GM21737 (cell line): ENCODE measurements at regions not wholly inside any gene's neighbourhood (a gene's known extent, or its start where the extent isn't known, plus 50 kb on each side); places are given as distances from the start of the nearest gene placed in this dataset.
"Not testable (repeated sequence)": the region's sequence is repeated elsewhere in the genome, so short reads cannot be mapped to it uniquely, and the experiment has no call there.

ENCODE experiments used
- ATAC-seq: cut with Tn5 transposase; IDR thresholded peaks from one replicate; pipeline ENCODE4 v1.9.1; 2021; ENCODE audit warnings: mild to moderate bottlenecking, moderate library complexity; ENCODE audit not compliant: unreplicated experiment

DNA sequence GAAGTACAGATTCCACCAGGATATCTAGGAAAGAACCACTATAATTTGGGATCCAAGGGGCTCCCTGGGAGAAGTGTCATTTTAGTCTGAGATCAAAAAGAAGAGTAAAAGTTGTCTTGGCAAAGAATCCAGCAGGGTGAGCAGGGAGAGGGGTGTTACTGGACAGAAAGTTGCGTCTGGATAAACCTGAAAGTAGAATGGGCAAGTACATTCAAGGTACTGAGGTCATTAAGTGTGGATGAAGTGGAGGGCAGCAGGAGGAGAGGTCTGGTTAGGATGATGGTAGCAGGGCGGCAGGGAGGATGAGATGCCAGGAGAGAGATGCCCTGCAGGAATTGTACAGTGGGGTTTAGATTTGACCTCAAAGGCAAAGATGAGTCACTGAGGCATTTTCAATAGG, 253.3 kb downstream of the KLF13 start:
- ATAC-seq: no peak

DNA sequence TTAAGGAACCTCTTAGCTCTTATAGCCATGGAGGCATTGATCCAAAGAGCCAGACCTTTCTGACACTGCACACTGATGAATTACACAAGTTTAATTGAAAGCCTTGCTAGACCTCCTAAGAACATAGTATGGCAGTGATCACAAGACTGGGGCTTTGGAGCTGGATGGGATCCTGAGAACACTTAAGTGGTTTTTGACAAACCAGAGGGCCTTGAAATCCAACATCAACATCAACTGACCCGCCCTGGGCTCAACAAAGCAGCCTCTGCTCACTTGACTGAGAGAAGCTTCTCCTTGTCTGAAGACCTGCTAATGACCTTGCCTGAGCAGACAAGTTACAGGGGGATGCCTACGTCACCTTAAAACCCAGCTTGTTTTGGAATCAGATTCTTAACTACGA, 257.6 kb downstream of the KLF13 start:
- ATAC-seq: no peak

DNA sequence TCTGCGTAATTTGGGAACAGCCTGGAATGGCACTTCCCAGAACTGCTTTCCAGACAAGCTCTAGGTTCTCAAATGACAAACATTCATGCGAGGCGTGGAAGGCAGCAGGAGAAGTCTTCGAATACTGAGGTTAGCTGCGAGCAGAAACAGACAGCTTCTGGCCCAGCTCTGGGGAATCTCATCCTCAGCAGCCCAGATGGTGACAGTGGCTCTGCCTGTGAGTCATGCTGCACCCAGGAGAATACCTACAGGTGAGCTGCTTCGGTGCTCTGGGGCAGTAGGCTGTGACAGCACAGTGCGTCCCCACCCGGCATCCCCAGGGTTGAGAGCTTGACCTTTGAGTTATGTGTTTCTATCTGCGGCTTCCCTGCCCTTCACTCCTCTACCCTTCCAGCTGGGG, 258.6 kb downstream of the KLF13 start:
- no peak for ATAC-seq

DNA sequence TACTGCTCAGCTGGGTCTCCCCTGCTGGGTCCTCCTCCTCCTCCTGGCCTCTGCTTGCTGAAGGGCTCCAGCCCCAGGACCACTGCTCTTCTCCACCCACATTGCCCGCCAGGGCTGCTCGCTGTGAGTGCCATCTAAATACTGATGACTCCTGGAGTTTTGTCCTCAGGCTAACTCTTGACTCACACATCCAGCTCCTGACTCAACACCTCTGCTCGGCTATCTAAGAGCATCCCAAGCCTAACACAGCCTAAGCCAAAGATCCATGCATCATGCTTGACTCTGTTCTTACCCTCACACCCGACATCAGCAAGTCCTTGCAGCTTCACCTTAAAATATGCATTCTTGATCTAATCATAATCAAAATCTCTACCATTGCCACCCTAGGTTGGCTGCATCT, 260.2 kb downstream of the KLF13 start:
- no peak for ATAC-seq

DNA sequence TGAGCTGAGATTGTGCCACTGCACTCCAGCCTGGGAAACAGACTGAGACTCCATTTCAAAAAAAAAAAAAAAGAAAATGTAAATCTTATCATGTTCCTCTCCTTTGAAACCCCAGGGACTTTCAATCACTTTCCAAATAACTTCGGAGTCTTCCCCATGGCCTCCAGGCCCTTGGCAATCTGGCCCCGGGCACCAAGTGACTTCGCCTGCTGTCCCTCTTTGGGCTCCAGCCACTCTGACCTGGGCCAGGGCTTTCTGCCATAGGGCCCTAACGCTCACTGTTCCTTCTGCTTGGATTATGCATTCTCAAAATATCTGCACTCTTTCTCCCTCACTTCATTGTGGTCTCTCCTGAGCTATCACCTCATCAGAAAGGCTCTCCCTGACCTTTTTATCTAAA, 260.9 kb downstream of the KLF13 start:
- ATAC-seq: no peak

DNA sequence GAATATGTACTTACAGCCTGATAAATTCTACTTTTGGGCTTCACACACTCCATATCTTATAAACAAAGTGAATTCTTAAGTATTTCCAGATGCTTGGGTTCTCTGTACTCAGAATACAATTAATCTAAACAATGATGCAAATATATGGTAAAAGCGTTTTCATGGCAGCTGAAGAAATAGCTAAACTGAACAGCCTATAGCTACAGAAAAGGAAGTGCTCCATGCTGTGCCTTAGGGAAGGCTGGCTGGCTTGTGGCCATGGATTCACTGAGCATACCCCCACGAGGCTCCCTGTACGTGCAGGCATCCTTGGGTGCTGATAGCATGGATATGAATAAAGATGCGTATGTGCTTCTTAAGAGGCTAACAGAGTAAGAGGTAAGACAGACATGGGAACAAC, 264.0 kb downstream of the KLF13 start:
- ATAC-seq: no peak

DNA sequence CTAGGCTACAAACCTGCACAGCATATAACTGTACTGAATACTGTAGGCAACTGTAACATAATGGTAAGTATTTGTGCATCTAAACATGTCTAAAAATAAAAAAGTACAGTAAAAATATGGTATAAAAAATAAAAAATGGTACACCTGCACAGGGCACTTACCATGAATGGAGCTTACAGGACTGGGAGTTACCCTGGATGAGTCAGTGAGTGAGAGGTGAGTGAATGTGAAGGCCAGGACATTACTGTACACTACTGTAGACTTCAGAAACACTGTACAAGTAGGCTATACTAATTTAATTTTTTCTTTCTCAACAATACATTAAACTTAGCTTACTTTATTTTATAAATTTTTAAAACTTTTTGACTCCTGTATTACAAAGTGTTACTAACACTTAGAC, 265.3 kb downstream of the KLF13 start:
- ATAC-seq: no peak

DNA sequence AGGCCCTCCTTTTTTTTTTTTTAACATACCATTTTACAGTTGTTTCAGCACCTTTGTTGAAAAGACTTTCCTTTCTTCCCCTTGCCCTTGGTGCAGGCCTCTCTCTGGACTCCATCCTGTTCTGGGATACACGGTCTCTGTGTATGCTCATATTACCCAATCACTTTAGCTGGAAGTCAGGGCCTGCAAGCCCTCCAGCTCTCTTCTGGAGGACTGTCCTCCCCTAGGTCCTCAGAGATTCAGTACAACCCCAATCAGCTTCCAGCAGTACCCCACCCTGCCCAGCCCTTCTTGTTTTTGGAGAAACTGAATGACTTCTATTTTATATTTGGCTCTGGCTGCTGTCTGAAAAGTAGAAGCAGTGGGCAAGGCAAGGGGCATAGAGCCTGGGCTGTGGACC, 270.8 kb downstream of the KLF13 start:
- ATAC-seq: no peak

DNA sequence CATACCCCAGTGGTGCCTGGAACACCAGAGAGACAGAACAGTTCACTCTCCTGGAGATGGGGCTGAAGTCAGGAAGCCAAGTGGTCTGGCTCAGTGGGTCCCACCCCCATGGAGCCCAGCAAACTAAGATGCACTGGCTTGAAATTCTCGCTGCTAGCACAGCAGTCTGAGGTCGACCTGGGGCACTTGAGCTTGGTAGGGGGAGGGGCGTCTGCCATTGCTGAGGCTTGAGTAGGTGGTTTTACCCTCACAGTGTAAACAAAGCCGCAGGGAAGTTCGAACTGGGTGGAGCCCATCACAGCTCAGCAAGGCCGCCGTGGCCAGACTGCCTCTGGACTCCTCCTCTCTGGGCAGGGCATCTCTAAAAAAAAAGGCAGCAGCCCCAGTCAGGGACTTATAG, 272.0 kb downstream of the KLF13 start:
- no peak for ATAC-seq

DNA sequence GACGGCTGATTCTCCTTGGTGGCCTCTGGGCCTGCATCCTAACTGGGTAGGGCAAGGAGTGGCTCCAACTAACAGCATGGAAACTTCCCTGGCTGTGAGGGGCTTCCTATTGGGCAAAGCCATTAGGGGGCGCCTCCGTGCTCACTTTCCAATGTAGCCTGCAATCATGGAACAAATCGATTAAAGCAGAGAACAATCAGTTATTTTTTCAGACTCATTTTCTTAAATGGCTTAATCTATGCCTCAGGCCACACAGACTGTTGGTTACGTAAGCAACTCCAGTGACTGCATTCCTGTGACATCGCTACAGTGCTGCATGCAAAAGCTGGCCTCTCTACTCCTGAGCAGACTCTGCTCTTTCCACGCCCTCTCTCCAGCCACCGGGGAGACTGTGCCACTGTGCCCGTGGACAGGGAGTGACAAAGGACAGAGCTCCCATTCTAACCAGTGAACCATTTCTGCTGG, 278.9 kb downstream of the KLF13 start:
- ATAC-seq: no peak

DNA sequence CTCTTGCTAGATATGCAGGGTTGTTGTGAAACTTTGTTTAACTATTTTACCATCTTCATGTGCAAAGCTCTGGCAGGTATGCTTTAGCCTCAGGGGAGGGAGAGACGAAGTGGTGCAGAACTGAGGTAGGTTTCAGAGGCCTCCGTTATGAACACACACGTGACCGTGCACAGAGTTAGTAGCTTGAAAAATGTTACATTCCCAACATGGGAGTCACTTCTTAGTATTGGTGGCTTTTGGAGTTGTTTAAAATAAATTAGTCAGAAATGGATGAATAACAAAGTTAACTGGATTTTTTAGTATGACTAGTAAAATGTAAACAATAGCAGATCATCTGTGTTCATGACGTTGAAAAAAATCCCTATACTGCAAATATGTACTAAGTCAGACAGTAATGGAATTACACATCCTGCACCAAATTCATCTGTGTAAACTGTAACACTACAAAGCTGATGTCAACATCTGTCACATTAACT, 279.6 kb downstream of the KLF13 start:
- no peak for ATAC-seq

DNA sequence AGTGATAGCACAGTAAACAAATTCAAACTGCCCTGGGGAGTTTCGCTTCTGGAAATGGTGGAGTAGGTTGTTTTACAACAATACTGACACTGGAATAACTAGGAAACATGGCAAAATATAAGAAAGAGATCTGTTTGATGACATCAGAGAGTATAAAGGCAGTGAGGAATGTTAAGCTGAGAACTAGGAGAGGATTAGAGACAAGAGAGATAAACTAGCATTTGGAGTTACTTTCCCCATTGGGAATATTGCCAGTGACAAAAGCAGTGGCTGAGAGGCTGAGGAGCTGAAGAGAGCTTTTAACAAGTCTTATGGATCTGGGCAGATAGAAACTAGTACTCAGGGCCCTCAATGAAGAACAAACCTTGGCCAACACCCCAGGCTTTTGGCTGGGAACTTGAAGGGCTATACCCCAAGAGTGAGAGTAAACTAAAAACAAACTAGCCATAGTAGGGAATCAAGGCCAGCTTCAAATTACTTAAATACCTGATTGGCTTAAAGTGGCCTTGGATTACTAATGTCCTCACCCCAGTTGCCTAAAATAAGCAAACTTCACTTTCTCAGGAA, 280.4 kb downstream of the KLF13 start:
- ATAC-seq: no peak

DNA sequence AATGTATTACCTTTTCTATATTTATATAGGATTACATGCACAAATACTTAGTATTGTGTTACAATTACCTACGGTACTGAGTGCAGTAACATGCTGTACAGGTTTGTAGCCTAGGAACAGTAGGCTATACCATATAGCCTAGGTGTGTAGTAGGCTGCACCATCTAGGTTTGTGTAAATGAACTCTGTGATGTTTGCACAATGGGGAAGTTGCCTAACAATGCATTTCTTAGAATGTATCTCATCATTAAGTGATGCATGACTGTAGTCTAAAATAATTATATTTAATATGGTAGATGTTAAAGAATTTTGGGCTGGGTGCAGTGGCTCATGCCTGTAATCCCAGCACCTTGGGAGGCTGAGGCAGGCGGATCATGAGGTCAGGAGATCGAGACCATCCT, 281.0 kb downstream of the KLF13 start:
- ATAC-seq: no peak

DNA sequence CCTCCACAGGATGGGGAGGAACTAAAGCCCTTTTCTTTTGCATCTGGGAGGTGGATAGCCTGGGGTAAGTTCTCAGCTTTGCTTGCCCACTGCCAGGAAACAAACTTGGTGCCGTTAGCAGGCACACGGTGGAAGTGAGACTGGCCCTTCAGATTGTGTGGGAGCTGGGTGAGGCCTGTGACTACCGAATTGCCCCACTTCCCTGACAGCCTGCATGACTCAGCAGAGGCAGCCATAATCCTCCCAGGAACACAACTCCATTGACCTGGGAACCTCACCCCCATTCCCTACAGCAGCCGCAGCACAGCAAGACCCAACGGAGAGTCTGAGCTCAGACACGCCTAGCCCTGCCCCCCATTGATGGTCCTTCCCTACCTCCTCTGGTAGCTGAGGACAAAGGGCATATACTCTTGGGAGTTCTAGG, 282.6 kb downstream of the KLF13 start:
- no peak for ATAC-seq

DNA sequence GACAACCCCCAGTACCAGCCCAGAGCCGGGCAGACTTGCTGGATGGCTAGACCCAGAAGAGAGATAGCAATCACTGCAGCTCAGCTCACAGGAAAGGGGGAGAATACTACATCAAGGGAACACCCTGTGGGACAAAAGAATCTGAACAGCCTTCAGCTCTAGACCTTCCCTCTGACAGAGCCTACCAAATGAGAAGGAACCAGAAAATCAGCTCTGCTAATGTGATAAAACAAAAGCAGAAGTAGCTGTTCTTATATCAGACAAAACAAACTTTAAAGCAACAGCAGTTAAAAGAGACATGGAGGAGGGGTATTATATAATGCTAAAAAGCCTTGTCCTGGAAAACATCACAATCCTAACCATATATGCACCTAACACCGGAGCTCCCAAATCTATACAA, 283.3 kb downstream of the KLF13 start:
- no peak for ATAC-seq

DNA sequence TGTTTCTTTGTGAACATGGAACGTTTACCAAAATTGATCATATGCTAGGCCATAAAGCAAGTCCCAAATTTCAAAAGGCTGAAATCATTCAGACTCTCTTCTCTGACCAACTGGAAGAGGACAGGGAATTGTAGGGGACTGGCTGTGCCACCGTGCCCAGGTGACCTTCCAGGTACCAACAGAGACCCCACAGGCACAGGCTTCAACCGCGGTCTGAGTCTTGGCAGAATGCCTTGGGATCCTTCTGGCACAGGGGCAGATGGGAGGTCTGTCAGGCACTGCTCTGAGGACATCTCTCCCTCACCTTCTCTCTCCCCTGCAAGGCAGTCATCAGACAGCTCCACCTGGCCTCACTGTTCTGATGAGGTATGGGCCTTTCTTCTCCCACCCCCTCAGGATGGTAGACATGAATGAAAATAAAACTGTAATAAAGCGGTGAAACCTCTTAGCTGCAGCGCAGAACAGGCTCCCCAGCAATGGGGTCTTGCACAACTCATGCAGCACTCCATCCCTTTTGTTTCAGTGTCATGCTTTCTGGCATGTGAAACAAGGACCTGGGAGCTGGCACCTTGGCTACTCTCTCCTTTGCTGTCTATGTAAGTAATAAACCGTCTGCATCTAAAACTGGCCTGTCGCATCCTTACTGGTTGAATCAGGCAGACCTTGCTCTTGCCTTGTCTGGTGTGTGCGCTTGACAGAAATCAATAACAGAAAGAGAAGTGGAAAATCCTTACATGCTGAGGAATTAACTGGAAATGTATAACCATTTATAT, 289.2 kb downstream of the KLF13 start:
- ATAC-seq: no peak

DNA sequence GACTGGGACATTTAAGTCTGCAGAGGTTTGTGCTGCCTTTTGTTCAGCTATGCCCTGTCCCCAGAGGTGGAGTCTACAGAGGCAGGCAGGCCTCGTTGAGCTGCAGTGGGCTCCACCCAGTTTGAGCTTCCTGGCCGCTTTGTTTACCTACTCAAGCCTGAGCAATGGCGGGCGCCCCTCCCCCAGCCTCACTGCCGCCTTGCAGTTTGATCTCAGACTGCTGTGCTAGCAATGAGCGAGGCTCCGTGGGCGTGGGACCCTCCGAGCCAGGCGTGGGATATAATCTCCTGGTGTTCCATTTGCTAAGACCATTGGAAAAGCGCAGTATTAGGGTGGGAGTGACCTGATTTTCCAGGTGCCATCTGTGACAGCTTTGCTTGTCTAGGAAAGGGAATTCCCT, 296.7 kb downstream of the KLF13 start:
- ATAC-seq: not testable (repeated sequence)

DNA sequence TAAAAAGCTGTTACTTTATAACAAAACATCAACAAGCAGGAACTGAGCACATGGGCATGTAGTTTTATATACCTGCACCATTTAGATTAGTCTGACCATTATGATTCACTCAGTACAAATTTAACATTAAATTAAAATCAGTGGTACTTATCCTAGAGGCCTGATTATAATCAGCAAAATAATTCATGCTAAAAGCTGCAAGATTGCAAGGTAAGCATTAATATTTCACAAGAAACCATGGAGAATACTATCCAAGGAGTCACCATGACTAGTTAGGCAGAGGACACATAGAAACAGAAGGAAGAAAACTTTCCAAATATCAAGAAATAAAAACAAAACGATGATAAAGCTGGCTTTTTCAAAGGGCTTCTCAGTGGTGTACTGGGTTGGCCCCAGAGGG, 297.5 kb downstream of the KLF13 start:
- ATAC-seq: not testable (repeated sequence)

DNA sequence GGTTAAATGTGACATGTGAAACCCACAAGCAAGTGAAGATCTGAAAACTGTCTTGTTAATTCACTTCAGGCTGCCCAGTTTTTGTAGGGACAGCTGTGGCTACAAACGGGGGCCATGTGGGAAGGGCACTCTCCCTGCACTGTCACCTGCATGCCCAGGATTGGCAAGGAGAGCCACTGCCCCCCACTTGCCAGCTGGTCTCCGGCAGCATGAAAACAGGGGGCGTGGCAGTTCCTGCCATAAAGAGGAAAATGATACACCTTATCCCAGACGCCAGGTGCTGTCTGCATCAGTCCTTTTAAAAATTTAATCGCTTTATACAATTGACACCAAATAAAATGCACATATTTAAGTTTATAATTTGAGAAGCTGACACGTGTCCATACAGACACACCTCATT, 309.1 kb downstream of the KLF13 start:
- not testable (repeated sequence) for ATAC-seq

DNA sequence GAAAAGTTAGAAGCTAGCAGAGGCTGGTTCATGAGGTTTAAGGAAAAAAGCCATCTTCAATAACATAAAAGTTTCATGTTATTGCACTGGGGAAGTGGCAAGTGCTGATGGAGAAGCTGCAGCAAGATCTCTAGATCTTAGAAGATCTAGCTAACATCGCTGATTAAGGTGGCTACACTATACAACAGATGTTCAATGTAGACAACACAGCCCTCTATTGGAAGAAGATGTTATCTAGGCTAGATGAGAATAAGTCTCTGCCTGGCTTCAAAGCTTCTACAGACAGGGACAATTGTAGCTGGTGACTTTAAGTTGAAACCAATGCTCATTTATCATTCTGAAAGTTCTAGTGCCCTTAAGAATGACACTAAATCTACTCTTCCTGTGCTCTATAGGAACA, 310.3 kb downstream of the KLF13 start:
- ATAC-seq: not testable (repeated sequence)

DNA sequence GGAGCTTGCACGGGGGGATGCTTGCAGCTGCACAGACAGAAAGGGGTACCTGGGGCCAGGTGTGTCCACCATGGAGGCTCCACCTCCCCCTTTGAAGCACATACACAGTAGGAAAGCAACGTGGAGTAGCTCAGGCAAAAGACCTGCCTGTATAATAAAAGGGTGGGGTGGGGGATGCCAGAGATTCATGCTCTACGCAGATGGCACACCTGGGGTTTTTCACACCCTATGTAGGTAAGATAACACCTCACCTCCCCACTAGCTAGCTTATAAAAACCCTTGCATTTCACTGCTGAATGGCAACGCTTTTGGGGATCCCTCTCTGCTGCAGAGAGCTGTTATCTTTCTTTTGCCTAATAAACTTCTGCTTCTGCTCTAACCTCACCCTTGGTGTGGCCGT, 317.3 kb downstream of the KLF13 start:
- ATAC-seq: not testable (repeated sequence)

DNA sequence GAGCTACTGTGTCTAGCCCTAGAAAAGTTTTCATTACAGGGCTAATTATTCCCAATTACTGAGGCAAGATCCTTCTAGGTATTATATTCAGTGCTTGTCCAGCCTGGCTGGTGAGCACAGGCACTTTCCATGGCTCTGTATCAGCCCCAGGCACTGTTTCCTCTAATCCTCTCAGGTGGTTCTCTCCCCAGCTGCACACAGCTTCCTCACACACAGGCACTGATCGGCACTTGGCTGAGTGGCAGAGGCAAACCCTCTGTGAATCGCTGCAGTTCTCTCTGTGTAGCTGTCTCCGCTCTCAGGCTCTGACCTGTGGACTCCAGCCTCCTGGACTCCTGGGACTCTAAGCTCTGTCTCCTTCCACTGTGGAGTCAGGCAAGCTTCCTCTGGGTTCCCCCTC, 318.1 kb downstream of the KLF13 start:
- not testable (repeated sequence) for ATAC-seq
